ENCODE measurements at regions not wholly inside any gene's neighbourhood (a gene's known extent, or its start where the extent isn't known, plus 50 kb on each side); places are given as distances from the start of the nearest gene placed in this dataset.
"Not testable (repeated sequence)": the region's sequence is repeated elsewhere in the genome, so short reads cannot be mapped to it uniquely, and the experiment has no call there.

DNA sequence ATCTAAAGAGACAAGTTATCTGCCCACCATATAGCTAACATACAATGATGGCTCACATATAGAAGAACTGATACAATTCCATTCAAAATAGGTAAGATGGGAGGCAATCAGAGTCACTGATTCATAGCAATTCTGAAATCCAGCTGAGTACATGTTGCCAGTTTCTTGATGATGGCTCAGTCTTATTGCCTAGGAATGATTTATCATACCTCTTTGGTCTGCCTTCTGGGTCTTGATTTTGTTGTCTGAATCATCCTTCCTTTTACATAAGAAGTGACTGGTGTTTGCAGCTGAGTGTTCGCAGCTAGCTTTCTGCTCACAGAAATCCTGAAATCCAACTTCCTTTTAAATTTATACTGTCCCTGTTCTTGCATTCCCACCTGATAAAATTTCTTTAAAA is 463.2 kb upstream of the MGAT4C start:
- Histone ChIP-seq H3K4me1 (no peaks in the 10 kb centered on the region), H3K27me3 (ENCODE audit: low read depth) (no peaks in the 10 kb centered on the region), H3K27ac (no peak overlapping the region), H3K9me3 (no peaks in the 10 kb centered on the region), H3K36me3 (no peaks in the 10 kb centered on the region), H3K4me3 (no peak overlapping the region)
- intact Hi-C loops (cut with DNase I) = no loop called here
- DNase-seq (no peak), ATAC-seq (no peak)
- TF ChIP-seq, protein P1, sequence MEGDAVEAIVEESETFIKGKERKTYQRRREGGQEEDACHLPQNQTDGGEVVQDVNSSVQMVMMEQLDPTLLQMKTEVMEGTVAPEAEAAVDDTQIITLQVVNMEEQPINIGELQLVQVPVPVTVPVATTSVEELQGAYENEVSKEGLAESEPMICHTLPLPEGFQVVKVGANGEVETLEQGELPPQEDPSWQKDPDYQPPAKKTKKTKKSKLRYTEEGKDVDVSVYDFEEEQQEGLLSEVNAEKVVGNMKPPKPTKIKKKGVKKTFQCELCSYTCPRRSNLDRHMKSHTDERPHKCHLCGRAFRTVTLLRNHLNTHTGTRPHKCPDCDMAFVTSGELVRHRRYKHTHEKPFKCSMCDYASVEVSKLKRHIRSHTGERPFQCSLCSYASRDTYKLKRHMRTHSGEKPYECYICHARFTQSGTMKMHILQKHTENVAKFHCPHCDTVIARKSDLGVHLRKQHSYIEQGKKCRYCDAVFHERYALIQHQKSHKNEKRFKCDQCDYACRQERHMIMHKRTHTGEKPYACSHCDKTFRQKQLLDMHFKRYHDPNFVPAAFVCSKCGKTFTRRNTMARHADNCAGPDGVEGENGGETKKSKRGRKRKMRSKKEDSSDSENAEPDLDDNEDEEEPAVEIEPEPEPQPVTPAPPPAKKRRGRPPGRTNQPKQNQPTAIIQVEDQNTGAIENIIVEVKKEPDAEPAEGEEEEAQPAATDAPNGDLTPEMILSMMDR (IDR thresholded peaks at IDR 0.05) = no peak

DNA sequence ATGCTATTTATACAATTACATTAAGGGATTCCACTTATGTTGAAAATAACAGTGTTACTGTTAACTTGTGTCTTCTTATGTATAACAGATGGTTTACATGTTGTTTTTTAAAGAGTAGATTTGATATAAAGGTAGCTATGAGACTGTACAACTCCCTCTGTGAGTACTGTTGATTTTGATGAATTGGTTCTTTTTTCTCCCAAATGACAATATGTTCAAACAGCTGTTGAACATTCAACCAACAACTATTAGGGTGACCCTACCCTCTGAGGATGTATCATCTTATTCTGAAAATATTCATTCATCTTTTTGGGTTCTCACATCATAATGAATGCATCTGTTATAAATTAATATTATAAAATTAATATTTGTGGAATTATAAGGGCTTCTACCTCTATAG is 456.9 kb upstream of the MGAT4C start:
- Histone ChIP-seq H3K27ac (no peak overlapping the region), H3K4me1 (no peaks in the 10 kb centered on the region), H3K27me3 (ENCODE audit: low read depth) (no peaks in the 10 kb centered on the region), H3K4me3 (no peak overlapping the region), H3K36me3 (no peaks in the 10 kb centered on the region), H3K9me3 (peaks cover 2% of the 10 kb centered on the region)
- DNase-seq (no peak), ATAC-seq (no peak)
- intact Hi-C loops (cut with DNase I) = no loop called here
- TF ChIP-seq, protein P1 (IDR thresholded peaks at IDR 0.05) = no peak

DNA sequence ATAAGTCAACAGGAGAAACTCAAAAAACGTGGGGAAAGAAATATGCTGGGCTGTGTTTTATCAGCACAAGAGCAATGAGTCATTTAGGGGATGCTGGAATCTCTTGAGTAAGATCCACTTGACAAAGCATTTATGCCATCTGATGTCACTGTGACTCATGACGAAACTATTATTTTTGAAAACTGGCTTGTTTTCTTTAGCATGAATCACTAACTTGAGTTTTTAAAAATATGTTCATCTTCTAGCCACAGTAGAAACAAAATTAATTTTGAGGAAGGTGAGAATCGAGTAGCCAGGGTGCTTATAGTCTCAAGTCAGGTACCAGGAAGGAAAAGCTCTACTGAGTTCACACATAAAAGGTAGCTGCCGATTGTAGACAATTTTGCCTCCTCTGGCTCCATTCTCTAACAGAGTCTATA is 456.2 kb upstream of the MGAT4C start:
- Histone ChIP-seq H3K36me3 (no peaks in the 10 kb centered on the region), H3K27ac (no peak overlapping the region), H3K4me3 (no peak overlapping the region), H3K9me3 (peaks cover 2% of the 10 kb centered on the region), H3K27me3 (ENCODE audit: low read depth) (no peaks in the 10 kb centered on the region), H3K4me1 (no peaks in the 10 kb centered on the region)
- TF ChIP-seq, protein P1 (IDR thresholded peaks at IDR 0.05) = no peak
- DNase-seq (no peak), ATAC-seq (peak in 1 of 2 donors; percentile 53)
- intact Hi-C loops (cut with DNase I) = no loop called here

DNA sequence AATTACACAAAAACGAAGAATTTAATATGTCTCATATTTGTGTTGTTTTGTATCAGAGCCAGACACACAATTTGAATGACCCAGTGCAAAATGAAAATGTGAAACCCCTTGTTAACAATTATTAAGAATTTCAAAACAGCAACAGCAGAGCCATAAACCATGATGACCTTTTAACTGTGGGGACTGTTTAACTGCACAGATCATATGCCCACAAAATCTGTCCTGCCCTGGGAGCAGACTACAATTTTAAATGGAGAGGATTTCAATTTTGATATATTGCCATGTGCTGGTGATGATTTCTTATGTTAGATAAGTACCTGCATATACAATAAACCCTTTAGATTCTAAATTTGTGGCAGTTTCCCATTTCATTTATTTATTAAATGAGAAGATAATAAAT is 455.5 kb upstream of the MGAT4C start:
- Histone ChIP-seq H3K36me3 (no peaks in the 10 kb centered on the region), H3K27ac (no peak overlapping the region), H3K4me3 (no peak overlapping the region), H3K4me1 (no peaks in the 10 kb centered on the region), H3K9me3 (peaks cover 2% of the 10 kb centered on the region), H3K27me3 (ENCODE audit: low read depth) (no peaks in the 10 kb centered on the region)
- TF ChIP-seq, protein P1 (IDR thresholded peaks at IDR 0.05) = no peak
- intact Hi-C loops (cut with DNase I) = no loop called here
- no peak for DNase-seq
- ATAC-seq = no peak

DNA sequence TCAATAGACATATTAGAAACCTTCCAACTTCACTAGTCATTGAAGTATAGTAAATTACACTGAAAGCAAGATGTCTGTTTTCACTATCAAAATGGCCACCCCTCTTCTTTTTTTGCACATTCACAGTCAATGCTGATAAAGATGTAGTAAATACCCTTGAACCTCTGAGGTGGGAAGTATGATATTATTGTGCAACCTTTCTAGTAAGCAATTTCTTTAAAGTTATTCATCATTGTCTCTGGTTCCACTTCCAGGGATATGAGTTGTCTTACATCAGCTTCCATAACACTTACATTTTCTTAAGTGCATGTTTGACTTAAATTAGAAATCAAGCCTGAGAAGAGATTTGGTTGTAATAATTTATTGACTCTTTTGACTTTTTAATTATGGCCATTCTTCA is 453.9 kb upstream of the MGAT4C start:
- TF ChIP-seq, protein P1 (IDR thresholded peaks at IDR 0.05) = no peak
- Histone ChIP-seq H3K36me3 (no peaks in the 10 kb centered on the region), H3K27me3 (ENCODE audit: low read depth) (no peaks in the 10 kb centered on the region), H3K9me3 (peaks cover 2% of the 10 kb centered on the region), H3K4me1 (no peaks in the 10 kb centered on the region), H3K27ac (no peak overlapping the region), H3K4me3 (no peak overlapping the region)
- no peak for ATAC-seq
- intact Hi-C loops (cut with DNase I) = no loop called here
- DNase-seq = no peak

DNA sequence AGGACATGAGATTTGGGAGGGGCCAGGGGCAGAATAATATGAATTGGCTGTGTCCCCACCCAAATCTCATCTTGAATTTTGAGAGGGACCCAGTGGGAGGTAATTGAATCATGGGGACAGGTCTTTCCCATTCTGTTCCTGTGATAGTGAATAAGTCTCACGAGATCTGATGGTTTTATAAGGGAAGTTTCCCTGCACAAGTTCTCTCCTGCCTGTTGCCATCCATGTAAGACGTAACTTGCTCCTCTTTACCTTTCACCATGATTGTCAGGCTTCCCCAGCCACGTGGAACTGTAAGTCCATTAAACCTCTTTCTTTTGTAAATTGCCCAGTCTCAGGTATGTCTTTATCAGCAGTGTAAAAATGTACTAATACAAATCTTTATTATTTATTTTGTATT is 452.8 kb upstream of the MGAT4C start:
- H3K4me3 ChIP-seq; H3K27ac ChIP-seq; H3K36me3 ChIP-seq; H3K27me3 ChIP-seq (ENCODE audit: low read depth); intact Hi-C loops (cut with DNase I); H3K4me1 ChIP-seq; ATAC-seq; H3K9me3 ChIP-seq; DNase-seq: not testable (repeated sequence)
